SK-N-SH (cell line): ENCODE measurements at regions not wholly inside any gene's neighbourhood (a gene's known extent, or its start where the extent isn't known, plus 50 kb on each side); places are given as distances from the start of the nearest gene placed in this dataset.

ENCODE experiments used
- CTCF ChIA-PET: fragments of 300-600, 350-600 bp; formaldehyde crosslinking; extraction: SDS; loops from one replicate; lab custom pipeline; 2021; lab: Yijun Ruan, JAX
- POLR2A ChIA-PET: fragments of 350-600 bp; sonication (Branson Sonifier 250); formaldehyde crosslinking; extraction: SDS; loops from one replicate; lab custom pipeline; 2020; ENCODE audit warnings: antibody characterized with exemption, inconsistent platforms; lab: Yijun Ruan, JAX
- DNase-seq: peaks from one replicate; pipeline ENCODE4 v3.0.0; 2012
- H2AFZ ChIP-seq: fragments of 200-600 bp; sonication (generic); 2 replicates; pipeline ENCODE4 v1.8.1; 2016; ENCODE audit warnings: antibody characterized with exemption, mild to moderate bottlenecking, low read depth
- H3F3A ChIP-seq: fragments of 200-600 bp; sonication (generic); replicated peaks from 2 replicates; pipeline ENCODE3; 2016; ENCODE audit warnings: antibody characterized with exemption, mild to moderate bottlenecking; ENCODE audit not compliant: insufficient read depth
- H3K27ac ChIP-seq, 2 experiments: fragments of 200-500 bp in 1 of 2; fragments of 200-600 bp in 1 of 2; sonication (Bioruptor generic) in 1 of 2; sonication (generic), shearing (Covaris generic) in 1 of 2; 2 replicates each; pipeline versions ENCODE4 v1.5.1 to v1.6.1; 2014 to 2016; ENCODE audit warnings: low read depth in 2 of 2, inconsistent platforms in 1 of 2, low read length in 1 of 2, mild to moderate bottlenecking in 1 of 2, mixed read lengths in 1 of 2
- H3K27me3 ChIP-seq: fragments of 200-600 bp; sonication (generic), shearing (Covaris generic); 2 replicates; pipeline ENCODE4 v1.6.1; 2016; ENCODE audit warnings: mixed run types; ENCODE audit not compliant: insufficient read depth
- H3K36me3 ChIP-seq, 2 experiments: fragments of 200-500 bp in 1 of 2; fragments of 200-600 bp in 1 of 2; sonication (Bioruptor generic) in 1 of 2; sonication (generic) in 1 of 2; replicated peaks in 1 of 2; 2 replicates each; pipeline versions ENCODE3 to v1.5.1; 2014 to 2016; ENCODE audit warnings: low read length in 1 of 2, mild to moderate bottlenecking in 1 of 2; ENCODE audit not compliant: insufficient read depth in 2 of 2, control insufficient read depth in 1 of 2
- H3K4me1 ChIP-seq, 2 experiments: fragments of 200-500 bp in 1 of 2; fragments of 200-600 bp in 1 of 2; sonication (Bioruptor generic) in 1 of 2; sonication (generic), shearing (Covaris generic) in 1 of 2; 2 replicates each; pipeline versions ENCODE4 v1.5.1 to v1.6.1; 2014 to 2016; ENCODE audit warnings: low read depth in 1 of 2, low read length in 1 of 2, mixed run types in 1 of 2; ENCODE audit not compliant: insufficient read depth in 2 of 2, control insufficient read depth in 1 of 2
- H3K4me2 ChIP-seq: fragments of 200-600 bp; sonication (generic), shearing (Covaris generic); 2 replicates; pipeline ENCODE4 v1.6.1; 2017; ENCODE audit warnings: mixed run types
- H3K4me3 ChIP-seq, 2 experiments: fragments of 200-500 bp in 1 of 2; fragments of 200-600 bp in 1 of 2; sonication (Bioruptor generic) in 1 of 2; sonication (generic), shearing (Covaris generic) in 1 of 2; 2 replicates each; pipeline versions ENCODE4 v1.5.1 to v1.8.1; 2014 to 2016; ENCODE audit warnings: low read depth in 2 of 2, inconsistent platforms in 1 of 2, low read length in 1 of 2, mild to moderate bottlenecking in 1 of 2, mixed read lengths in 1 of 2, moderate library complexity in 1 of 2
- H3K79me2 ChIP-seq: fragments of 200-600 bp; sonication (generic); 2 replicates; pipeline ENCODE4 v1.8.1; 2017; ENCODE audit warnings: mild to moderate bottlenecking; ENCODE audit not compliant: insufficient read depth
- H3K9ac ChIP-seq: fragments of 200-600 bp; sonication (generic); 2 replicates; pipeline ENCODE4 v1.6.1; 2017; ENCODE audit warnings: mixed run types
- H3K9me2 ChIP-seq: fragments of 200-600 bp; sonication (generic); 2 replicates; pipeline ENCODE4 v1.6.1; 2017; ENCODE audit warnings: mixed run types
- H3K9me3 ChIP-seq: fragments of 200-600 bp; sonication (generic); 2 replicates; pipeline ENCODE4 v1.6.1; 2017; ENCODE audit warnings: mixed run types, mild to moderate bottlenecking, moderate library complexity
- H4K20me1 ChIP-seq: fragments of 200-600 bp; sonication (generic); 2 replicates; pipeline ENCODE4 v1.6.1; 2017; ENCODE audit warnings: mild to moderate bottlenecking, mixed run types; ENCODE audit not compliant: insufficient read depth
- CHD2 ChIP-seq: fragments of 150-350 bp; IDR thresholded peaks from 2 replicates; pipeline ENCODE4 v1.6.1; 2018; ENCODE audit warnings: low read length; ENCODE audit not compliant: partially characterized antibody
- CTCF ChIP-seq: fragments of 200-600 bp; sonication (generic); IDR thresholded peaks from 2 replicates; pipeline ENCODE4 v1.6.1; 2017; ENCODE audit warnings: antibody characterized with exemption, mild to moderate bottlenecking, moderate library complexity
- ELF1 ChIP-seq: IDR thresholded peaks from 2 replicates; pipeline ENCODE4 v1.4.0; 2012
- EP300 ChIP-seq, 2 experiments: IDR thresholded peaks; 2 replicates each; pipeline versions ENCODE4 v1.4.0 to v1.6.1; 2012; ENCODE audit warnings: borderline replicate concordance in 1 of 2, low read depth in 1 of 2, low read length in 1 of 2
- EZH2phosphoT487 ChIP-seq: fragments of 200-600 bp; sonication (generic); IDR thresholded peaks from 2 replicates; pipeline ENCODE4 v1.6.1; 2017; ENCODE audit warnings: low read depth, mixed run types, mild to moderate bottlenecking, antibody characterized with exemption, moderate library complexity, borderline replicate concordance
- FOSL2 ChIP-seq: IDR thresholded peaks from 2 replicates; pipeline ENCODE4 v1.4.0; 2012; ENCODE audit warnings: low read depth, mild to moderate bottlenecking, moderate library complexity, borderline replicate concordance
- FOXJ3 ChIP-seq: sonication (generic); formaldehyde crosslinking; IDR thresholded peaks from 2 replicates; pipeline ENCODE4 v1.5.1; 2020; ENCODE audit warnings: mild to moderate bottlenecking, missing genetic modification reagents
- FOXM1 ChIP-seq: IDR thresholded peaks from 2 replicates; pipeline ENCODE4 v1.4.0; 2012; ENCODE audit warnings: low read depth, mild to moderate bottlenecking
- GABPA ChIP-seq: IDR thresholded peaks from 2 replicates; pipeline ENCODE4 v1.4.0; 2012; ENCODE audit warnings: low read depth, mild to moderate bottlenecking
- GATA2 ChIP-seq: sonication (generic); formaldehyde crosslinking; IDR thresholded peaks from 2 replicates; pipeline ENCODE4 v1.5.0; 2020; ENCODE audit warnings: mild to moderate bottlenecking, missing genetic modification reagents
- JUND ChIP-seq: IDR thresholded peaks from 2 replicates; pipeline ENCODE4 v1.4.0; 2012
- MEF2A ChIP-seq: IDR thresholded peaks from 2 replicates; pipeline ENCODE4 v1.4.0; 2012; ENCODE audit warnings: low read depth, borderline replicate concordance
- MXI1 ChIP-seq: IDR thresholded peaks from 2 replicates; pipeline ENCODE4 v1.6.1; 2012; ENCODE audit warnings: mild to moderate bottlenecking, low read depth, low read length, improper control_type of control experiment
- NFIC ChIP-seq: IDR thresholded peaks from 2 replicates; pipeline ENCODE4 v1.4.0; 2012; ENCODE audit warnings: borderline replicate concordance
- PBX3 ChIP-seq: IDR thresholded peaks from 2 replicates; pipeline ENCODE4; 2012
- POLR2AphosphoS5 ChIP-seq: IDR thresholded peaks from 2 replicates; pipeline ENCODE4 v1.6.1; 2012; ENCODE audit warnings: low read depth, low read length
- RAD21 ChIP-seq: IDR thresholded peaks from 2 replicates; pipeline ENCODE4 v1.6.1; 2012; ENCODE audit warnings: mild to moderate bottlenecking, low read length
- RCOR1 ChIP-seq: fragments of 150-350 bp; IDR thresholded peaks from 2 replicates; pipeline ENCODE4 v1.6.1; 2017; ENCODE audit warnings: antibody characterized with exemption, low read length
- RXRA ChIP-seq: IDR thresholded peaks from 2 replicates; pipeline ENCODE4 v1.4.0; 2012; ENCODE audit warnings: low read depth, mild to moderate bottlenecking, borderline replicate concordance
- SIN3A ChIP-seq: IDR thresholded peaks from 2 replicates; pipeline ENCODE4 v1.6.1; 2012; ENCODE audit warnings: low read depth, mild to moderate bottlenecking, low read length, moderate library complexity, borderline replicate concordance
- SMC3 ChIP-seq: IDR thresholded peaks from 2 replicates; pipeline ENCODE4 v1.6.1; 2012; ENCODE audit warnings: low read depth, low read length, improper control_type of control experiment
- TAF1 ChIP-seq: IDR thresholded peaks from 2 replicates; pipeline ENCODE4 v1.6.1; 2012; ENCODE audit warnings: low read depth, mild to moderate bottlenecking, low read length, moderate library complexity, borderline replicate concordance
- TEAD4 ChIP-seq: IDR thresholded peaks from 2 replicates; pipeline ENCODE4 v1.4.0; 2012; ENCODE audit warnings: mild to moderate bottlenecking, borderline replicate concordance; ENCODE audit not compliant: insufficient read depth
- USF2 ChIP-seq: fragments of 150-350 bp; IDR thresholded peaks from 2 replicates; pipeline ENCODE4 v1.6.1; 2017; ENCODE audit warnings: antibody characterized with exemption, low read length, low read depth, borderline replicate concordance
- YY1 ChIP-seq: IDR thresholded peaks from 2 replicates; pipeline ENCODE4 v1.4.0; 2012; ENCODE audit warnings: low read depth, mild to moderate bottlenecking
- WGBS: methylation state at CpG from one replicate; pipeline ENCODE4 v1.1.6; 2017; ENCODE audit warnings: low lambda C conversion rate; 5-methylcytosine and 5-hydroxymethylcytosine counted together
- TF ChIP-seq, protein P1 (sequence below): IDR thresholded peaks from 2 replicates; pipeline ENCODE4 v1.4.0; 2012; ENCODE audit warnings: low read depth
- TF ChIP-seq, protein P2 (sequence below): fragments of 150-350 bp; IDR thresholded peaks from 2 replicates; pipeline ENCODE4 v1.6.1; 2016; ENCODE audit warnings: mild to moderate bottlenecking, low read depth, low read length
- TF ChIP-seq, protein P3 (sequence below): IDR thresholded peaks from 2 replicates; pipeline ENCODE4 v1.4.0; 2012; ENCODE audit warnings: low read depth, borderline replicate concordance

DNA sequence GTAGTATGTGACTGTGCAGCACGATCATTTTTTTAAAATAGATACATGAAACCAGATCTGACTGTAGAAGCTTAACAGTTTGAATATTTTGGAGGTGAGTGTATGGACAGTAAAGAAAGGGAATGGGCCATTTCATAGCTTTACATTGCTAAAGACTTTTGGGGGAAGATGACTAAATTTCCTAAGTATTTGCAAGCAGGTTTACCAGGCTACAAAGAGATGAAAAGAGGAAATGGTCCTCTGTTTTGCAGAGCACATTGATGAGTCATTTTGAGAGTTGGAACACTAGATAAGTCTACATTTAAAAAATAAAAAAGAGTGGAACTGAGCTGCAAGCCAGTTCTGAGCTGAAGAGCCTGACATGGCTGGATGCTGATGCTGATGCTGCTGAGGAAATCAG, 115.7 kb upstream of the LRATD1 start:
- Histone ChIP-seq H3K9ac (no peak overlapping the region), H3K4me2 (peak overlapping the region; percentile 17; the same call in 1 of the 2 replicates), H3K79me2 (no peaks in the 10 kb centered on the region), H2AFZ (no peak overlapping the region; the same call in 1 of the 2 replicates), H4K20me1 (no peaks in the 10 kb centered on the region), H3K9me3 (no peaks in the 10 kb centered on the region), H3K36me3 (no peaks in the 10 kb centered on the region), H3K4me1 (peaks cover 0 to 16% of the 10 kb centered on the region in 2 experiments; a peak in 1 of 4 replicates), H3K27ac (peak overlapping the region in 1 of 2 experiments; percentile 60; a peak in 2 of 4 replicates), H3K4me3 (no peak overlapping the region), H3K27me3 (no peaks in the 10 kb centered on the region), H3K9me2 (no peaks in the 10 kb centered on the region), H3F3A (peaks cover 13% of the 10 kb centered on the region)
- 8% methylated on average over 1 of the region's 1 CpG for WGBS
- no peak for DNase-seq
- POLR2A ChIA-PET: interaction anchor here (1.4 kb wide), 1 partner anchor 19 kb away, joined by 3 read pairs; no protein-coding TSS in a partner anchor
- CTCF ChIA-PET: no interaction called here
- TF ChIP-seq, protein P1, sequence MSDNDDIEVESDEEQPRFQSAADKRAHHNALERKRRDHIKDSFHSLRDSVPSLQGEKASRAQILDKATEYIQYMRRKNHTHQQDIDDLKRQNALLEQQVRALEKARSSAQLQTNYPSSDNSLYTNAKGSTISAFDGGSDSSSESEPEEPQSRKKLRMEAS: peak; percentile 32; the same call in 1 of the 2 replicates
- TF ChIP-seq, protein P2, sequence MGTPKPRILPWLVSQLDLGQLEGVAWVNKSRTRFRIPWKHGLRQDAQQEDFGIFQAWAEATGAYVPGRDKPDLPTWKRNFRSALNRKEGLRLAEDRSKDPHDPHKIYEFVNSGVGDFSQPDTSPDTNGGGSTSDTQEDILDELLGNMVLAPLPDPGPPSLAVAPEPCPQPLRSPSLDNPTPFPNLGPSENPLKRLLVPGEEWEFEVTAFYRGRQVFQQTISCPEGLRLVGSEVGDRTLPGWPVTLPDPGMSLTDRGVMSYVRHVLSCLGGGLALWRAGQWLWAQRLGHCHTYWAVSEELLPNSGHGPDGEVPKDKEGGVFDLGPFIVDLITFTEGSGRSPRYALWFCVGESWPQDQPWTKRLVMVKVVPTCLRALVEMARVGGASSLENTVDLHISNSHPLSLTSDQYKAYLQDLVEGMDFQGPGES: no peak
- TF ChIP-seq RXRA (peak; percentile 76; the same call in 1 of the 2 replicates), MEF2A (peak; percentile 88), JUND (peak; percentile 99), GABPA (no peak), POLR2AphosphoS5 (peak; percentile 57; the same call in 1 of the 2 replicates), TAF1 (no peak), SMC3 (no peak), GATA2 (no peak), SIN3A (no peak), RCOR1 (no peak), FOSL2 (peak; percentile 99), FOXJ3 (CRISPR knock-in tag) (no peak), FOXM1 (peak; percentile 76; the same call in 1 of the 2 replicates), CTCF (no peak), CHD2 (no peak), RAD21 (no peak), NFIC (peak; percentile 63; the same call in 1 of the 2 replicates), EP300 (IDR thresholded peaks at IDR 0.05; ENCODE audit: borderline replicate concordance in 1 of 2, low read depth in 1 of 2, low read length in 1 of 2) (peak in 1 of 2 experiments; percentile 95; a peak in 2 of 4 replicates), MXI1 (no peak), YY1 (peak; percentile 67; the same call in 1 of the 2 replicates), TEAD4 (peak; percentile 96), EZH2phosphoT487 (no peak), PBX3 (peak; percentile 55; the same call in 1 of the 2 replicates), USF2 (no peak), ELF1 (peak; percentile 52; the same call in 1 of the 2 replicates)
- TF ChIP-seq, protein P3, sequence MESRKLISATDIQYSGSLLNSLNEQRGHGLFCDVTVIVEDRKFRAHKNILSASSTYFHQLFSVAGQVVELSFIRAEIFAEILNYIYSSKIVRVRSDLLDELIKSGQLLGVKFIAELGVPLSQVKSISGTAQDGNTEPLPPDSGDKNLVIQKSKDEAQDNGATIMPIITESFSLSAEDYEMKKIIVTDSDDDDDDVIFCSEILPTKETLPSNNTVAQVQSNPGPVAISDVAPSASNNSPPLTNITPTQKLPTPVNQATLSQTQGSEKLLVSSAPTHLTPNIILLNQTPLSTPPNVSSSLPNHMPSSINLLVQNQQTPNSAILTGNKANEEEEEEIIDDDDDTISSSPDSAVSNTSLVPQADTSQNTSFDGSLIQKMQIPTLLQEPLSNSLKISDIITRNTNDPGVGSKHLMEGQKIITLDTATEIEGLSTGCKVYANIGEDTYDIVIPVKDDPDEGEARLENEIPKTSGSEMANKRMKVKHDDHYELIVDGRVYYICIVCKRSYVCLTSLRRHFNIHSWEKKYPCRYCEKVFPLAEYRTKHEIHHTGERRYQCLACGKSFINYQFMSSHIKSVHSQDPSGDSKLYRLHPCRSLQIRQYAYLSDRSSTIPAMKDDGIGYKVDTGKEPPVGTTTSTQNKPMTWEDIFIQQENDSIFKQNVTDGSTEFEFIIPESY: peak; percentile 79; the same call in 1 of the 2 replicates
